RWPE1 (cell line): ENCODE measurements at regions not wholly inside any gene's neighbourhood (a gene's known extent, or its start where the extent isn't known, plus 50 kb on each side); places are given as distances from the start of the nearest gene placed in this dataset.
"Not testable (repeated sequence)": the region's sequence is repeated elsewhere in the genome, so short reads cannot be mapped to it uniquely, and the experiment has no call there.

Experiments used
- CTCF ChIA-PET: fragments of 350-600 bp; sonication (Branson Sonifier 250); formaldehyde crosslinking; extraction: SDS; loops from one replicate; lab custom pipeline; 2021; lab: Yijun Ruan, JAX
- POLR2A ChIA-PET: fragments of 400-600 bp; formaldehyde crosslinking; extraction: SDS; loops from one replicate; lab custom pipeline; 2020; ENCODE audit warnings: antibody characterized with exemption; ENCODE audit not compliant: low non-redundant PET; lab: Yijun Ruan, JAX
- DNase-seq: peaks from one replicate; pipeline ENCODE4 v3.0.0; 2012; ENCODE audit warnings: low spot score
- H3K27ac ChIP-seq: fragments of 450-650 bp; 2 replicates; pipeline ENCODE4 v1.5.1; 2017
- TF ChIP-seq, protein P1 (sequence below): fragments of 450-650 bp; conservative IDR thresholded peaks from 2 replicates; pipeline ENCODE4 v1.5.1; 2017; ENCODE audit warnings: low read depth, mild to moderate bottlenecking

DNA sequence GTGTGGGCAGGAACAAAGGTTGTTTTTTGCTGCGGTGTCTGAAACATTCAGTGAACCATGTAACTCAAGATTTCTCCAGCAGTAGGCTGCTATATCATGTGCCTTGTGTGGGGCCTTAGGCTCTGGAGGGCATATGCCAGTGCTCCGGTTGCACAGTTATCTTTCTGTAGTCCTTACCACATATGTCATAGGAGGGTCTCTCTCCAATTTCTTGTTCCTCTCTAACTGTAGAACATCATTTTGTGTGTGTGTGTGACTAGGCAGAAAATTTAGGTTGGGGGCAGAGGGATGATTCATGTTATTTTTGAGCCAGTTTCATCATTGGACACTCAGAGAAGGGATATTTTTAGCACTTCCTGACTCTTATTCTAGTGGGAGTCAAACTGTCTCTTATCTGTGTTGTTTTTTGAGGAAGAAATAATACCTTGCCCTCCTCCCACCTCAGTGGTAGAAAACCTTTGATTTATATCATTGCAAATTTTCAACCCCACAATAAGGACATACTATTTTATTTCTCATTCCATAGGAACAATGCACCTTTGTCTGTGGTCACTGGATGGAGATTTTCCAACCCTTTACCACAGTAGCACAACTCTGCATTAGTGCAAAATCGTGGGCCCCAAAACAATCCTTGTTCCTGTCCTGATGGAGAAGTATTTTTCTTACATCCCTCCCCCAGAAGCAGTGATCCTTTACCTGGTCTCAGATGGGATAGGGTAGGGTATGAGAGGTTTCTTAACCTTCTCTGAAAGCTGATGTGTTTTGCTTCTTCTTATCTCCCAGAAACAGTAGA, 113.9 kb downstream of the CCDC74A start:
- DNase-seq: no peak
- CTCF ChIA-PET: no interaction called here
- no peak overlapping the region for H3K27ac ChIP-seq
- TF ChIP-seq, protein P1, sequence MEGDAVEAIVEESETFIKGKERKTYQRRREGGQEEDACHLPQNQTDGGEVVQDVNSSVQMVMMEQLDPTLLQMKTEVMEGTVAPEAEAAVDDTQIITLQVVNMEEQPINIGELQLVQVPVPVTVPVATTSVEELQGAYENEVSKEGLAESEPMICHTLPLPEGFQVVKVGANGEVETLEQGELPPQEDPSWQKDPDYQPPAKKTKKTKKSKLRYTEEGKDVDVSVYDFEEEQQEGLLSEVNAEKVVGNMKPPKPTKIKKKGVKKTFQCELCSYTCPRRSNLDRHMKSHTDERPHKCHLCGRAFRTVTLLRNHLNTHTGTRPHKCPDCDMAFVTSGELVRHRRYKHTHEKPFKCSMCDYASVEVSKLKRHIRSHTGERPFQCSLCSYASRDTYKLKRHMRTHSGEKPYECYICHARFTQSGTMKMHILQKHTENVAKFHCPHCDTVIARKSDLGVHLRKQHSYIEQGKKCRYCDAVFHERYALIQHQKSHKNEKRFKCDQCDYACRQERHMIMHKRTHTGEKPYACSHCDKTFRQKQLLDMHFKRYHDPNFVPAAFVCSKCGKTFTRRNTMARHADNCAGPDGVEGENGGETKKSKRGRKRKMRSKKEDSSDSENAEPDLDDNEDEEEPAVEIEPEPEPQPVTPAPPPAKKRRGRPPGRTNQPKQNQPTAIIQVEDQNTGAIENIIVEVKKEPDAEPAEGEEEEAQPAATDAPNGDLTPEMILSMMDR: no peak
- POLR2A ChIA-PET: no interaction called here

DNA sequence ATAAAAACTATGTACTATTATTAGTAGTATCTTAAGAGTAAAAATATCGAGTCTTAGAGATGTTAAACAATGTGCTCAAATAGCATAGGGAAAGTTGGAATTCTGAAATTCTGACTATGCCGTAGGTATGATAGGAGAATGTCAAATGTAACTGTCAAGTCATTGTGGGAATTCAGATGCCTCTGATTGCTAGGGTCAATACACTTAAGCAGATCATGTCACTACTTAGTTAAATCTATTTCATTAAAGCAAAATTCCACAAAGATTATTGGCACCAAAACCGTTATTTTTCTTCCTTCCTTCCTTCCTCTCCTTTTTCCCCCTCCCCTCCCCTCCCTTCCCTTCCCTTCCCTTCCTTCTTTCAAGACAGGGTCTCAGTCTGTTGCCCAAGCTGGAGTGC, 115.5 kb downstream of the CCDC74A start:
- DNase-seq, H3K27ac ChIP-seq, CTCF ChIA-PET, POLR2A ChIA-PET: not testable (repeated sequence)

DNA sequence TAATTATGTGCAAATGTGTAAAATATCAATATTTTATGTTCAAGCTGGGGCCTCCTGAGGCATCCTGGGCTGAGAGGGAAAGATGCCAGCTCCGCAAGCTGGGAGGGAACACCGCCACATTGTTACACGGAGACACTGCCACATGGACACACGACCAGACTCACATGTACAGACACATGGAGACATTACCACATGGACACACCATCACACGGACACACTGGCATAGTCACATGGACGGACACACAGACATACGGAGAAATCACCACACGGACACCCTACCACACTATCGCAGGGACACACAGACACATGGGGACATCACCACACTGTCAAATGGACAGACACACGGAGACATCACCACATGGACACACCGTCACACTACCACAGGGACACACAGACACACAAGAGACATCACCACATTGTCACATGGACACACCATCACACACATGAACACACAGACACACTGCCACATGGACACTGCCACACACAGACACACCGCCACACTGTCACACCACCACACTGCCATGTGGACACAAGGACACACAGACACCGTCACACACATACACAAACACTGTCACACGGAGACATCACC, 117.6 kb downstream of the CCDC74A start:
- no peak for DNase-seq
- POLR2A ChIA-PET: no interaction called here
- H3K27ac ChIP-seq: no peak overlapping the region
- TF ChIP-seq, protein P1: no peak
- CTCF ChIA-PET: no interaction called here

DNA sequence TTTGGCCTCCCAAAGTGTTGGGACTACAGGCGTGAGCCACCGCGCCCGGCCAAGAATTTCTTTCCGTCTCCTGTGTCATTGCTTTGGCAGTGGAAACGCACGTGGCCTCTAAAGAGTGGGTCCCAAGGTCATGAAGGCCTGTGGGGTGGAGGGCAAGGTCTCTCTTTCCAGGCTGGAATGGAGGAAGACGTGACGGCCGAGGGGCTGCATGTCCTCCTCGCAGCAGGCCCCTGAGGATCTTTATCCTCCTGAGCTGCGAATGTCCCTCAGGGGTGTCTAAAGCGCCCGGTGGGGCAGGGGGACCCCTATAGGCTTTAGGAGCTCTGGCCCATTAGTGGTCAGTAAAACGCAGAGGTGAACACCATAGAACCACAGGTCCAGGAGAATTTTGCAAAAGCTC, 118.5 kb downstream of the CCDC74A start:
- H3K27ac ChIP-seq, POLR2A ChIA-PET, CTCF ChIA-PET, DNase-seq: not testable (repeated sequence)

DNA sequence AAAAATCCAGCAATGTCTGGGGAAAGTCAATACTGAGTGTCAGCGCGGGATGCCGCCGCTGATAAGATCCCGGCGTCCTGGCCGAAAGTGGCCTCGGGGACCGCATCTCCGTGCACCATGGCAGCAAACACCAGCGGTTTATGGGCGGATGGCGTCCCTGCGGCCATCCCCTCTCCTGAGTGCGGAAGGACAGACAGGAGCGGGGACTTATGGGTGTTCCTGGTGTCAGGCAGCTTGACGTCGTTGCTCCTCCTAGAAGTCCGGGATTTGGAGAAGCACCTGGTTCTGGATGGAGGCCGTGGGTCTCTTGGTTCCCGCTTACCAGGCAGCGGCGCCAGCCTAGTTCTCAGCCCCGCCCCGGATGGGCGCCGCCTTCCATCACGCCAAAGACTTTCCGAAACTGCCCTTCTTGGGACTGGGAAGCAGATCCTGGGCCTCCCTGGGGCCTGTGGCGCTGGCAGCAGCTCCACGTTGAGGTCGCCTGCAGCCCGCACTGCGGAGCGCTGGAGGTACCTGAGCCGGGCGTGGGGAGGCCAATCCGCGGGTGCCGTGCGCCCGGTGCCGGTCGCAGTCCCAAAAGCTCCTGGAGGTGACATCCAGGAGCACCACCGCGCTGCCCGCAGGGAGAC, 119.1 kb downstream of the CCDC74A start:
- DNase-seq: no peak
- POLR2A ChIA-PET: no interaction called here
- H3K27ac ChIP-seq: no peak overlapping the region
- CTCF ChIA-PET: no interaction called here
- TF ChIP-seq, protein P1: no peak

DNA sequence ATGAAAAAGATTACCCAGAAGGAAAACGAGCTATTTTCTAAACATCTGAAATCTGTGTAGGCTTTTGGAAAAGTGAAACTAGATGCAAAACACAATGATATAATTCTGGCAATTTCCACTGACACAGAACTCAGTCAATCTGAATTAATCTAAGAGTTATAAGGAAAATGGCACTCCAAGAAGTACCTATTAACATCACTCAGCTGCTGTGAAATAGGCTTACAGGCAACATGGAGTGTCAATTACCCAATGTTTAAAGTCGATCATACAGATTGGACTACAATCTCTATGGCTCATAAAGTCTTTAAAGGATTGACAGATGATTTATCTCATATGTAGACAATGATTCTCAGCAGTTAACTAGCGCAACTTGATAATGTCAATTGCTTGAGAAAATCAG, 120.9 kb downstream of the CCDC74A start:
- DNase-seq, POLR2A ChIA-PET, H3K27ac ChIP-seq, CTCF ChIA-PET: not testable (repeated sequence)

DNA sequence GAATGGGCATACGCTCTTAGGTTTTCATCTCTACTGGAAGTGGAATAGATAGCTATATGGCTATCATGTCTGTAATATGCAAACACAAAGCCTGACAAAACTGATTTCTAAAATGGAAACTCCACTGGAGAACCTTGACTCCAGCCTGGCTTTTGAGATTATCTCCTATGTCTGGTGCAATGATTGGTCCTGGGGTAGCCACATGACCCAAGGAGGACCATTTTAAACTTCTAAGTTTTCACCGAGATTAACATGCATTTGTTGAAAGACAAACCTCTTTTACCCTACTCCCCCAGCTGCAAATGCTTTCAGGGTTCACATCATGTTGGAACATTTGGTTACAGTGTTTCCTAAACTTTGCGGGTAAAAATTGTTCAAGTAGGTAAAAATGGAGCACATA, 124.6 kb downstream of the CCDC74A start:
- POLR2A ChIA-PET, H3K27ac ChIP-seq, DNase-seq: not testable (repeated sequence)
- CTCF ChIA-PET: interaction anchor here (0.6 kb wide), 1 partner anchor 189 kb away, joined by 3 read pairs; no protein-coding TSS in a partner anchor

DNA sequence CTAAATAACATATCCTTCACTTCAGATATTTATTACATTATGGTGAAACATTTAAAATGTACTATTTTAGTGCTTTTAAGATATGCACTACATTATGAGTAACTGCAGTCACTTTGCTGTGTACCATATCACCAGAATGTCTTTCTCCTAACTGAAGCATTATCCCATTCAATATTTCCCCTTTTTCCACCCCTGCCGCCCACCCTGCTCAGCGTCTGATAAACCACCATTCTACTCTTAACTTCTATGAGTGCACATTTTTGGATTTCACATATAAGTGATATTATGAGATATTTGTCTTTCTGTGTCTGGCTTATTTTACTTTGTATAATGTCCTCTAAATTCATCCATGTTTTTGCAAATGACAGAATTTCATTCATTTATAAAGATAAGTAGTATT, 126.4 kb downstream of the CCDC74A start:
- H3K27ac ChIP-seq, DNase-seq, CTCF ChIA-PET, POLR2A ChIA-PET: not testable (repeated sequence)

DNA sequence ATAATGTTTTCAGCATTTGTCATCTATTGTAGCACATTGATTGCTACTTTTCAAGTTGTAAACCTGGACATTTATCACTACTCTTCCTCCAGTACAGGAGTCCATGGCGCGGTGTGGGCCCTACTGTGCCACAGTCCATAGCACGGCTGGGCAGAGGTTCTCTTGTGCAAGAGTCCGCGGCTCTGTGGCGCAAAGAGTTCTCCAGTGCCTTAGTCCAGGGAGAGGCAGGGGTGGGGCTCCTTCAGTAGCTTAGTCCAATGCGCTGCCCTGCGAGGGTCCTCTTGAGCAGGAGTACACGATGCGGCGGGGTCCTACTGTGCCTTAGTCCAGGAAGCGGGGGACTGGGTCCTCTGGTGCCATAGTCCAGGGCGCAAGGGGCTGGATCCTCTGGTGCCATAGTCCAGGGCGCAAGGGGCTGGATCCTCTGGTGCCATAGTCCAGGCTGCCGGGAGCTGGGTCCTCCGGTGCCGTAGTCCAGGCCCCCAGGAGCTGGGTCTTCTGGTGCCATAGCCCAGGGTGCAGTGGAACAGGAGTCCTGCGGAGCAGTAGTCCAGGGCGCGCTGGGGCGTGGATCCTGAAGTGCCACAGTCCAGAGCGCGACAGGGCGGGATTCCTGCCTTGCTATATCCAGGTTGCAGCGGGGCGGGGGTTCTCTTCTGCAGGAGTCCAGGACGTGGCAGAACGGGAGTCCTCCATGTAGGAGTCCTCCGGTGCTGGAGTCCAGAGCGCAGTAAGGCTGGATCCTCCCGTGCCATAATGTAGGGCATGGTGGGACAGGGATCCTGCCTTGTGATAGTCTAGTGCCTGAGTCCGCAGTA, 129.3 kb downstream of the CCDC74A start:
- ChIA-PET POLR2A (no interaction called here), CTCF (no interaction called here)
- no peak overlapping the region for H3K27ac ChIP-seq
- TF ChIP-seq, protein P1: no peak
- DNase-seq: no peak
